ENCODE measurements at regions not wholly inside any gene's neighbourhood (a gene's known extent, or its start where the extent isn't known, plus 50 kb on each side); places are given as distances from the start of the nearest gene placed in this dataset.
"Not testable (repeated sequence)": the region's sequence is repeated elsewhere in the genome, so short reads cannot be mapped to it uniquely, and the experiment has no call there.

- TF ChIP-seq, protein P1, sequence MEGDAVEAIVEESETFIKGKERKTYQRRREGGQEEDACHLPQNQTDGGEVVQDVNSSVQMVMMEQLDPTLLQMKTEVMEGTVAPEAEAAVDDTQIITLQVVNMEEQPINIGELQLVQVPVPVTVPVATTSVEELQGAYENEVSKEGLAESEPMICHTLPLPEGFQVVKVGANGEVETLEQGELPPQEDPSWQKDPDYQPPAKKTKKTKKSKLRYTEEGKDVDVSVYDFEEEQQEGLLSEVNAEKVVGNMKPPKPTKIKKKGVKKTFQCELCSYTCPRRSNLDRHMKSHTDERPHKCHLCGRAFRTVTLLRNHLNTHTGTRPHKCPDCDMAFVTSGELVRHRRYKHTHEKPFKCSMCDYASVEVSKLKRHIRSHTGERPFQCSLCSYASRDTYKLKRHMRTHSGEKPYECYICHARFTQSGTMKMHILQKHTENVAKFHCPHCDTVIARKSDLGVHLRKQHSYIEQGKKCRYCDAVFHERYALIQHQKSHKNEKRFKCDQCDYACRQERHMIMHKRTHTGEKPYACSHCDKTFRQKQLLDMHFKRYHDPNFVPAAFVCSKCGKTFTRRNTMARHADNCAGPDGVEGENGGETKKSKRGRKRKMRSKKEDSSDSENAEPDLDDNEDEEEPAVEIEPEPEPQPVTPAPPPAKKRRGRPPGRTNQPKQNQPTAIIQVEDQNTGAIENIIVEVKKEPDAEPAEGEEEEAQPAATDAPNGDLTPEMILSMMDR (IDR thresholded peaks at IDR 0.05), result not testable (repeated sequence)
- not testable (repeated sequence) for TF ChIP-seq ZBTB43 (CRISPR knock-in tag; IDR thresholded peaks at IDR 0.05); ELF4 (CRISPR knock-in tag; IDR thresholded peaks at IDR 0.05; ENCODE audit: low read depth); ZNF263 (CRISPR knock-in tag; IDR thresholded peaks at IDR 0.05; ENCODE audit: low read depth); OVOL2 (CRISPR knock-in tag; IDR thresholded peaks at IDR 0.05; ENCODE audit: borderline replicate concordance); TEAD4 (CRISPR knock-in tag; IDR thresholded peaks at IDR 0.05); NFE2L1 (CRISPR knock-in tag; IDR thresholded peaks at IDR 0.05); CBFB (CRISPR knock-in tag; IDR thresholded peaks at IDR 0.05; ENCODE audit: low read depth)
- TF ChIP-seq, protein P2, sequence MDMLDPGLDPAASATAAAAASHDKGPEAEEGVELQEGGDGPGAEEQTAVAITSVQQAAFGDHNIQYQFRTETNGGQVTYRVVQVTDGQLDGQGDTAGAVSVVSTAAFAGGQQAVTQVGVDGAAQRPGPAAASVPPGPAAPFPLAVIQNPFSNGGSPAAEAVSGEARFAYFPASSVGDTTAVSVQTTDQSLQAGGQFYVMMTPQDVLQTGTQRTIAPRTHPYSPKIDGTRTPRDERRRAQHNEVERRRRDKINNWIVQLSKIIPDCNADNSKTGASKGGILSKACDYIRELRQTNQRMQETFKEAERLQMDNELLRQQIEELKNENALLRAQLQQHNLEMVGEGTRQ (CRISPR knock-in tag; IDR thresholded peaks at IDR 0.05), result not testable (repeated sequence)
- TF ChIP-seq, protein P3, sequence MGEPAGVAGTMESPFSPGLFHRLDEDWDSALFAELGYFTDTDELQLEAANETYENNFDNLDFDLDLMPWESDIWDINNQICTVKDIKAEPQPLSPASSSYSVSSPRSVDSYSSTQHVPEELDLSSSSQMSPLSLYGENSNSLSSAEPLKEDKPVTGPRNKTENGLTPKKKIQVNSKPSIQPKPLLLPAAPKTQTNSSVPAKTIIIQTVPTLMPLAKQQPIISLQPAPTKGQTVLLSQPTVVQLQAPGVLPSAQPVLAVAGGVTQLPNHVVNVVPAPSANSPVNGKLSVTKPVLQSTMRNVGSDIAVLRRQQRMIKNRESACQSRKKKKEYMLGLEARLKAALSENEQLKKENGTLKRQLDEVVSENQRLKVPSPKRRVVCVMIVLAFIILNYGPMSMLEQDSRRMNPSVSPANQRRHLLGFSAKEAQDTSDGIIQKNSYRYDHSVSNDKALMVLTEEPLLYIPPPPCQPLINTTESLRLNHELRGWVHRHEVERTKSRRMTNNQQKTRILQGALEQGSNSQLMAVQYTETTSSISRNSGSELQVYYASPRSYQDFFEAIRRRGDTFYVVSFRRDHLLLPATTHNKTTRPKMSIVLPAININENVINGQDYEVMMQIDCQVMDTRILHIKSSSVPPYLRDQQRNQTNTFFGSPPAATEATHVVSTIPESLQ (CRISPR knock-in tag; IDR thresholded peaks at IDR 0.05), result not testable (repeated sequence)
- TF ChIP-seq, protein P4, sequence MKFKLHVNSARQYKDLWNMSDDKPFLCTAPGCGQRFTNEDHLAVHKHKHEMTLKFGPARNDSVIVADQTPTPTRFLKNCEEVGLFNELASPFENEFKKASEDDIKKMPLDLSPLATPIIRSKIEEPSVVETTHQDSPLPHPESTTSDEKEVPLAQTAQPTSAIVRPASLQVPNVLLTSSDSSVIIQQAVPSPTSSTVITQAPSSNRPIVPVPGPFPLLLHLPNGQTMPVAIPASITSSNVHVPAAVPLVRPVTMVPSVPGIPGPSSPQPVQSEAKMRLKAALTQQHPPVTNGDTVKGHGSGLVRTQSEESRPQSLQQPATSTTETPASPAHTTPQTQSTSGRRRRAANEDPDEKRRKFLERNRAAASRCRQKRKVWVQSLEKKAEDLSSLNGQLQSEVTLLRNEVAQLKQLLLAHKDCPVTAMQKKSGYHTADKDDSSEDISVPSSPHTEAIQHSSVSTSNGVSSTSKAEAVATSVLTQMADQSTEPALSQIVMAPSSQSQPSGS (CRISPR knock-in tag; IDR thresholded peaks at IDR 0.05; ENCODE audit: borderline replicate concordance, low read depth), result not testable (repeated sequence)
Measured at GRCh38 chr14:98934569-98934968, 337.4 kb downstream of the BCL11B start.

Data from WTC11 (cell line).